NCI-H146 (cell line): ENCODE measurements at regions not wholly inside any gene's neighbourhood (a gene's known extent, or its start where the extent isn't known, plus 50 kb on each side); places are given as distances from the start of the nearest gene placed in this dataset.
"Not testable (repeated sequence)": the region's sequence is repeated elsewhere in the genome, so short reads cannot be mapped to it uniquely, and the experiment has no call there.

Experiments used
- DNase-seq: peaks from one replicate; lab custom pipeline; 2025; lab: John Stamatoyannopoulos, UW

- no peak for DNase-seq
Measured at GRCh38 chr2:180829836-180830235, 150.6 kb upstream of the UBE2E3 start.

DNA sequence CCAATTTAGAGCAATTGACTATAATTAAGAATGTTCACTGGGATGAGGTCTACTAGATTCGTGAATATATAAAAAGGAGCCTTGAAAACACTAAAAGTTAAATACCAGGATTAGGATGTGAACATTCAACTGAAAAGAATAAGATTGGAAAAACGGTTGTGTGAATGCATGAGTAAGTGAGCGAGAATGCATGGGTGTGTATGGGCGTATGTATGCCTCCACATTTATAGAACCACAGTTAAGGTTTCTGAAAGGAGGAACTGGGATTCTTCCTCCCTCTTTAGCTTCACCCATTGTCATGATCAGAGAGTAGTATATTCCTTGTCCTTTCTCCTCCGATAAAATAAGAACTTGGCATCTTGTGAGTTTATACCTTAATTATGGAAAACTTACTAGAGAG is 151.1 kb upstream of the UBE2E3 start:
- DNase-seq = no peak

DNA sequence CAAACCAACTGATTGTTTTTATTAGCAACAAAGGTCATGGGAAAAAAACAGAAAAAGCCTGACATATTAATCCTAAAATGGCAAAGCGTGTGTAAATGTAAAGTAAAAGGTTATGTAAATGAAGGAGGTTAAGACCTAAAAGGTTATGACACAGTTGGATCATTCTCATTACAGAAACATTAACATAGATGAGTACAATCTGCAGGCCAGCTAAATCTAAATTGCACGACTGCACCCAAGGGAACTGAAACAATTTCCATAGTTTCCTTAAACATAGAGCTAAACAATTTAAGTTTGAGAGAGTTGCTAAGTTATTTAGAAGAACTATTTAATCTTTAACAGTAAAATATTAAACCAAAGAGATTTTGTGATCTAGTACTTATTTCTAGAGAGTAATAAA is 151.6 kb upstream of the UBE2E3 start:
- DNase-seq = no peak

GRCh38 chr2:180823546-180824141 is 156.8 kb upstream of the UBE2E3 start:
- DNase-seq = no peak

- DNase-seq = no peak
Measured at GRCh38 chr2:180819106-180819505, 161.3 kb upstream of the UBE2E3 start.

DNA sequence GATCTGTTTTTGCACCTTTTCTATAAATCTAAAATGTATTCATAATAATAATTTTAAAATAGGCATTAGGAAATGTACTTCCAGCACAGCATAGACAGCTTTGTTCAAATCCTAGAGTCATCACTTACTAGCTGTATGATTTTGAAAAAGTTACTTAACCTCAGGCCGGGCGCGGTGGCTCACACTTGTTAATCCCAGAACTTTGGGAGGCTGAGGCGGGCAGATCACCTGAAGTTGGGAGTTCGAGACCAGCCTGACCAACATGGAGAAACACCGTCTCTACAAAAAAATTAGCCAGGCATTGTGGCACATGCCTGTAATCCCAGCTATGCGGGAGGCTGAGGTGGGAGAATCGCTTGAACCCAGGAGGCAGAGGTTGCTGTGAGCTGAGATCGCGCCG is 161.7 kb upstream of the UBE2E3 start:
- DNase-seq = not testable (repeated sequence)

GRCh38 chr2:180799141-180799540 is 181.3 kb upstream of the UBE2E3 start:
- DNase-seq = no peak

DNA sequence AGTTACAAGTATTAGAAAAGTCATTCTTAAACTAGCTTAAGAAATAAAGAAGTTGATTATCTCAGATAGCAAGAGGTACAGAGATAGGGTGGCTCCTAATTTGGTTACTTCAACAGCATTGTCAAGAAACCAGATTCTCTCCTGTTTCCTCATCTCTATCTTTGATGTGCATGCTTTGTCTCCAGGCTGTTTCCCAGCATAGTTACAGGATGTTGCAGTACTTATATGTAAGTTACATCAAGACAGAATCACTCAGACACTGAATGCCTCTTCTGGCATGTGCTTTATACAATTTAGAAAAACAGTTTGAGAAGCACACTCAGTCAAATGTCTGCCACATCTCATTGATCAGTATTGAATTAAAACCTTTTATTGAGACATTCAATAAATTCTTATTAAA is 189.5 kb upstream of the UBE2E3 start:
- DNase-seq = no peak

GRCh38 chr2:180787330-180787729 is 193.1 kb upstream of the UBE2E3 start:
- no peak for DNase-seq

- DNase-seq = peak; percentile 27
Measured at GRCh38 chr2:180781276-180781675, 199.1 kb upstream of the UBE2E3 start.

- DNase-seq = no peak
Measured at GRCh38 chr2:180778291-180778690, 202.1 kb upstream of the UBE2E3 start.

DNA sequence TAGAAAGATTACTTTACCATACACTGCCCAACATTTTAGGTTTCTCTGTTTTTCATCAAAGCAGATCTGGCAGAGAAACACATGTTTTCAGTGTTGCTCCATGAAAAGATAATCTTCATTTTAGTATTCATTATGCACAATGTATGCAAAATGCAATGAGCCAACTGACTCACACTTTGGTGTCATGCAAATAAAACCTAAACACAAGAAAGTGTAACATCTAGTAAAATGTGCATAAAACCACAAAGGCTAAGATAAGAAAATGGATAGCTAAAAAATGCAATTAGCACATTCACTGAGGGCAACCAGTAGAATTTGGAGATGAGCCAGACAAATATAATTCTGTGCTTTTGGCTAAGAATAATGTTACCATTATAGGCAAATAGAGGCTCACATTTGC is 203.5 kb upstream of the UBE2E3 start:
- DNase-seq = no peak

- no peak for DNase-seq
Measured at GRCh38 chr2:180775711-180776110, 204.7 kb upstream of the UBE2E3 start.

DNA sequence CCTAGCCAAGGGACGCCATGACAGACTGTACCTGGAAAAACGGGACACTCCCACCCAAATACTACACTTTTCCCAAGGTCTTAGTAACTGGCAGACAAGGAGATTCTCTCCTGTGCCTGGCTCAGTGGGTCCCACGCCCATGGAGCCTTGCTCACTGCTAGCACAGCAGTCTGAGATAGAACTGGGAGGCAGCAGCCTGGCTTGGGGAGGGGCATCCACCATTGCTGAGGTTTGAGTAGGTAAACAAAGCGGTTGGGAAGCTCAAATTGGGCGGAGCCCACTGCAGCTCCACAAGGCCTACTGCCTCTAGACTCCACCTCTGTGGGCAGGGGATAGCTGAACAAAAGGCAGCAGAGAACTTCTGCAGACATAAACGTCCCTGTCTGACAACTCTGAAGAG is 215.1 kb upstream of the UBE2E3 start:
- not testable (repeated sequence) for DNase-seq

GRCh38 chr2:180763263-180763989 is 217.0 kb upstream of the UBE2E3 start:
- DNase-seq = peak; percentile 47

DNA sequence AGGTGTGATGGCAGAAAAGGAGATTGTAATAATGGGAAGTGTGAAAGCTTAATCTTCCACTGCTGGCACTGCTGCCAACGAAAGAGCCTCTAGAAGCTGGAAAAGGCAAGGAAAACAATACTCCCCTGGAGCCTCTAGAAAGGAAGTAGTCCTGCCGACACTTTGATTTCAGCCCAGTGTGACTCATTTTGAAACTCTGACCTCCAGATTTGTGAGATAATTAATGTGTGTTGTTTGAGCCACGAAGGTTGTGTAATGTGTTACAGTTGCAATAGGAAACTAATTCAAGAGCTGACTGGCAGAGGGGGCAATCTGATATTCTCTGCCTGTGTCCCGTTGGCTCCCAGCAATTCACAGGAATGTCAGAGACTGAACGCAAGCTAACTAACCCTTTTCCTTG is 219.2 kb upstream of the UBE2E3 start:
- DNase-seq = no peak

- DNase-seq = no peak
Measured at GRCh38 chr2:180759631-180760030, 220.8 kb upstream of the UBE2E3 start.

DNA sequence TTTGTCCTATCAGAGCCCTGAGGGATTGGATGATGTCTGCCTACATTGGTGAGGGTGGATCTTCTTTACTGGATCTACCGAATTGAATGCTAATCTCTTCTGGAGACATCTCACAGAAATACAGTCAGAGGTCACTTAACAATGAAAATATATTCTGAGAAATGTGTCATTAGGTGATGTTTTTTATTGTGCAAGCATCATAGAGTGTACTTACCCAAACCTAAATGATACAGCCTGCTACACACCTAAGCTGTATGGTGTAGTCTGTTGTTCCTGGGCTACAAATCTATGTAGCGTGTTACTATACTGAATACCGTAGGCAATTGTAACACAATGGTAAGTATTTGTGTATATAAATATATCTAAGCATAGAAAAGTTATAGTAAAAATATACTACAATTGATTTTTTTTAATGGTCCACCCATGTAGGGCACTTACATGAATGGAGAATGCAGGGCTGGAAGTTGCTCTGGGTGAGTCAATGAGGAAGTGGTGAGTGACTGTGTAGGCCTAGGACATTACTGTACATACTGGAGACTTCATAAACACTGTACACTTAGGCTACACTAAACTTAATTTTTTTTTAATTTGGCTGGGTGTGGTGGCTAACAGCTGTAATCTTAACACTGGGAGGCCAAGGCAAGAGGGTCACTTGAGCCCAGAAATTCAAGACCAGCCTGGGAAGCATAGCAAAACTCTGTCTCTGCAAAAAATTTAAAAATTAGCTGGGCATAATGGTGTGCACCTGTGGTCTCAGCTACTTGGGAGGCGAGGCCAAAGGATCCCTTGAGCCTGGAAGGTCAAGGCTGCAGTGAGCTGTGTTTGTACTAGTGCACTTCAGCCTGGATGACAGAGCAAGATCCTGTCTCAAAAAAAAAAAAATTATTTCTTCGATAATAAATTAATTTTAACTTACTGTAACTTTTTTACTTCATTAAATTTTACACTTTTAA is 226.3 kb upstream of the UBE2E3 start:
- no peak for DNase-seq

DNA sequence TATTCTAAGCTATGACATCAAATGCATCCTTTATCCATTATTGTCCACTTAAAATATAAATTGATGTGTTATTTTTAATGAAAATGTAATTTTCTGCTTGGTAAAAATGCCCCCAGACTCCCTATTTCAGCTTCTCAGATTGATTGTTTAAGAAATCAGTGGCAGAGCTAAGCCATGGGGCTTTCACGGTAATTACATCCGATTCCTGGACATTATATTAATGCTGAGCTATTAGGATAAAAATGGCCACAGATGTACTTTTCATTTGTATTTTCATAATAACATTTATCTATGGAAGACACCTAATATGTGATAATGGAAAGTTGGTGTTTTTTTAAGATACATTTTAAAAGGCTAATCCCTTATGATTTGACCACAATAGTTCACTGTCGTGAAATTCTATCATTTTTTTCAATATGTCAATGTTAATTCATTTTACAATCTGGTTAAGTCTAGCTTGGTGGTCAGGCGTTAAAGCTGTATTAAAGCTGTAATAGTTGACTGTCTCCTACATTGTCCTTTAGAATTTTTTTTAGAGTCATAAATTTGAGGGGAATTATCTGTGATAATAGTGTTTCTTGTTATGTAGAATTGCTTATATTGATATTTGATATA is 229.0 kb upstream of the UBE2E3 start:
- DNase-seq = no peak

GRCh38 chr2:180747728-180748127 is 232.7 kb upstream of the UBE2E3 start:
- DNase-seq = no peak

DNA sequence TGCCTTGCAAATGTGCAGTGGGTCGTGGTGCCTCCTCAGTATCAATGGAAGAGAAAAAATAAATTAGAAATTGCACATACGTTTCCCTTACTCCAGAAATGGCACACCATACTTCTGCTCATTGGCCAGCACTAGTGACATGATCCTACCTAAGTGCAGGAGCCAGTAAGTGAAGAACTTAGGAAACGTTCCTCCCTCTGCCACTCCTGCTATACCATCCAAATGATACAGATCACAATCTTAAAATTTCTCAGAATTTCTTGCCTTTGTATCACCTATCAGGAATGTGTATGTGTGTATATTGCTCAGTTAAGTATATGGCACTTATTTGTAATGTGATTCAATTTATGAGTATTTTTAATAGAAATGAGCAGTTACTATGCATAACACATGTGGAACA is 237.0 kb upstream of the UBE2E3 start:
- DNase-seq = no peak

- peak; percentile 28 for DNase-seq
Measured at GRCh38 chr2:180742801-180743200, 237.6 kb upstream of the UBE2E3 start.
